ENCODE measurements at regions not wholly inside any gene's neighbourhood (a gene's known extent, or its start where the extent isn't known, plus 50 kb on each side); places are given as distances from the start of the nearest gene placed in this dataset.

GRCh38 chr5:28561522-28561921 lies 1523.1 kb upstream of the CDH9 start:
- no peaks in the 10 kb centered on the region for H3K36me3 ChIP-seq (ENCODE audit: control insufficient read depth in 3 of 3, insufficient read depth in 3 of 3, low read length in 3 of 3)
- H3K27ac ChIP-seq (ENCODE audit: low read depth, low read length), result no peak overlapping the region
- H3K9ac ChIP-seq (ENCODE audit: low read depth in 1 of 3, low read length in 3 of 3), result no peak overlapping the region
- H3K4me1 ChIP-seq (ENCODE audit: control insufficient read depth in 3 of 3, insufficient read depth in 3 of 3, low read length in 3 of 3), result no peaks in the 10 kb centered on the region
- peaks cover 0 to 2% (median 0%) of the 10 kb centered on the region in 3 donors for H3K9me3 ChIP-seq (ENCODE audit: control insufficient read depth in 3 of 3, low read length in 3 of 3)
- H3K4me3 ChIP-seq (ENCODE audit: low read length in 3 of 3), result no peak overlapping the region
- H3K27me3 ChIP-seq (ENCODE audit: control insufficient read depth in 3 of 3, insufficient read depth in 3 of 3, low read length in 3 of 3), result no peaks in the 10 kb centered on the region

- Histone ChIP-seq H3K9ac (ENCODE audit: low read depth in 1 of 3, low read length in 3 of 3) (no peak overlapping the region), H3K4me1 (ENCODE audit: control insufficient read depth in 3 of 3, insufficient read depth in 3 of 3, low read length in 3 of 3) (no peaks in the 10 kb centered on the region), H3K36me3 (ENCODE audit: control insufficient read depth in 3 of 3, insufficient read depth in 3 of 3, low read length in 3 of 3) (no peaks in the 10 kb centered on the region), H3K27ac (ENCODE audit: low read depth, low read length) (no peak overlapping the region), H3K4me3 (ENCODE audit: low read length in 3 of 3) (no peak overlapping the region), H3K27me3 (ENCODE audit: control insufficient read depth in 3 of 3, insufficient read depth in 3 of 3, low read length in 3 of 3) (no peaks in the 10 kb centered on the region), H3K9me3 (ENCODE audit: control insufficient read depth in 3 of 3, low read length in 3 of 3) (no peaks in the 10 kb centered on the region)
Measured at GRCh38 chr5:28558196-28558595, 1519.8 kb upstream of the CDH9 start.

- H3K27me3 ChIP-seq (ENCODE audit: control insufficient read depth in 3 of 3, insufficient read depth in 3 of 3, low read length in 3 of 3), result no peaks in the 10 kb centered on the region
- no peak overlapping the region for H3K27ac ChIP-seq (ENCODE audit: low read depth, low read length)
- no peaks in the 10 kb centered on the region for H3K9me3 ChIP-seq (ENCODE audit: control insufficient read depth in 3 of 3, low read length in 3 of 3)
- H3K4me3 ChIP-seq (ENCODE audit: low read length in 3 of 3), result no peak overlapping the region
- H3K4me1 ChIP-seq (ENCODE audit: control insufficient read depth in 3 of 3, insufficient read depth in 3 of 3, low read length in 3 of 3), result no peaks in the 10 kb centered on the region
- no peak overlapping the region for H3K9ac ChIP-seq (ENCODE audit: low read depth in 1 of 3, low read length in 3 of 3)
- H3K36me3 ChIP-seq (ENCODE audit: control insufficient read depth in 3 of 3, insufficient read depth in 3 of 3, low read length in 3 of 3), result no peaks in the 10 kb centered on the region
Measured at GRCh38 chr5:28557114-28557513, 1518.7 kb upstream of the CDH9 start.

- Histone ChIP-seq H3K27me3 (ENCODE audit: control insufficient read depth in 3 of 3, insufficient read depth in 3 of 3, low read length in 3 of 3) (no peaks in the 10 kb centered on the region), H3K4me1 (ENCODE audit: control insufficient read depth in 3 of 3, insufficient read depth in 3 of 3, low read length in 3 of 3) (no peaks in the 10 kb centered on the region), H3K36me3 (ENCODE audit: control insufficient read depth in 3 of 3, insufficient read depth in 3 of 3, low read length in 3 of 3) (no peaks in the 10 kb centered on the region), H3K27ac (ENCODE audit: low read depth, low read length) (no peak overlapping the region), H3K9ac (ENCODE audit: low read depth in 1 of 3, low read length in 3 of 3) (no peak overlapping the region), H3K4me3 (ENCODE audit: low read length in 3 of 3) (no peak overlapping the region), H3K9me3 (ENCODE audit: control insufficient read depth in 3 of 3, low read length in 3 of 3) (no peaks in the 10 kb centered on the region)
Measured at GRCh38 chr5:28549588-28549987, 1511.2 kb upstream of the CDH9 start.

- Histone ChIP-seq H3K4me3 (ENCODE audit: low read length in 3 of 3) (no peak overlapping the region), H3K9me3 (ENCODE audit: control insufficient read depth in 3 of 3, low read length in 3 of 3) (no peaks in the 10 kb centered on the region), H3K9ac (ENCODE audit: low read depth in 1 of 3, low read length in 3 of 3) (no peak overlapping the region), H3K4me1 (ENCODE audit: control insufficient read depth in 3 of 3, insufficient read depth in 3 of 3, low read length in 3 of 3) (no peaks in the 10 kb centered on the region), H3K27ac (ENCODE audit: low read depth, low read length) (no peak overlapping the region), H3K36me3 (ENCODE audit: control insufficient read depth in 3 of 3, insufficient read depth in 3 of 3, low read length in 3 of 3) (no peaks in the 10 kb centered on the region), H3K27me3 (ENCODE audit: control insufficient read depth in 3 of 3, insufficient read depth in 3 of 3, low read length in 3 of 3) (no peaks in the 10 kb centered on the region)
Measured at GRCh38 chr5:28548856-28549255, 1510.5 kb upstream of the CDH9 start.

- H3K36me3 ChIP-seq (ENCODE audit: control insufficient read depth in 3 of 3, insufficient read depth in 3 of 3, low read length in 3 of 3), result no peaks in the 10 kb centered on the region
- H3K4me1 ChIP-seq (ENCODE audit: control insufficient read depth in 3 of 3, insufficient read depth in 3 of 3, low read length in 3 of 3), result no peaks in the 10 kb centered on the region
- H3K27ac ChIP-seq (ENCODE audit: low read depth, low read length), result no peak overlapping the region
- no peak overlapping the region for H3K4me3 ChIP-seq (ENCODE audit: low read length in 3 of 3)
- no peaks in the 10 kb centered on the region for H3K27me3 ChIP-seq (ENCODE audit: control insufficient read depth in 3 of 3, insufficient read depth in 3 of 3, low read length in 3 of 3)
- no peaks in the 10 kb centered on the region for H3K9me3 ChIP-seq (ENCODE audit: control insufficient read depth in 3 of 3, low read length in 3 of 3)
- H3K9ac ChIP-seq (ENCODE audit: low read depth in 1 of 3, low read length in 3 of 3), result no peak overlapping the region
Measured at GRCh38 chr5:28544501-28544900, 1506.1 kb upstream of the CDH9 start.

GRCh38 chr5:28543473-28544098 lies 1505.2 kb upstream of the CDH9 start:
- no peaks in the 10 kb centered on the region for H3K27me3 ChIP-seq (ENCODE audit: control insufficient read depth in 3 of 3, insufficient read depth in 3 of 3, low read length in 3 of 3)
- H3K4me1 ChIP-seq (ENCODE audit: control insufficient read depth in 3 of 3, insufficient read depth in 3 of 3, low read length in 3 of 3), result no peaks in the 10 kb centered on the region
- H3K4me3 ChIP-seq (ENCODE audit: low read length in 3 of 3), result no peak overlapping the region
- no peak overlapping the region for H3K27ac ChIP-seq (ENCODE audit: low read depth, low read length)
- H3K9ac ChIP-seq (ENCODE audit: low read depth in 1 of 3, low read length in 3 of 3), result no peak overlapping the region
- H3K36me3 ChIP-seq (ENCODE audit: control insufficient read depth in 3 of 3, insufficient read depth in 3 of 3, low read length in 3 of 3), result no peaks in the 10 kb centered on the region
- no peaks in the 10 kb centered on the region for H3K9me3 ChIP-seq (ENCODE audit: control insufficient read depth in 3 of 3, low read length in 3 of 3)

DNA sequence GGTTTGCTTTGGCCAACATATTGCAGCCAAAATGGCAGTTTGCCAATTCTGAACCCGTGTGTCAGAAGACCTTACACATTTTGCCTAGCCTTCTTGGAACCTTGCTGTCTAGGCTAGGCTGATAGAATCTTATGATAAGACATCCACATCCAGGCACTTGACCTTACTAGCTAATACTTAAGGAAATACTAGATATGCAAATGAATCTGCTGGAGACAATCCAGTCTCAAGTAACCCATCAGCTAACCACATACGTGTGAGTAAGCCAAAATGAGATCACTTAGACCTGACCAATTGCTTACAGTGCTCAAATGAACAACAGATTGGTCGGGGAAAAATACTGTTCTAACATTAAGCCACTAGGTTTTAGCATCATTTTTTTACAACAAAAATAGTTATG lies 1504.6 kb upstream of the CDH9 start:
- H3K9ac ChIP-seq (ENCODE audit: low read depth in 1 of 3, low read length in 3 of 3), result no peak overlapping the region
- no peaks in the 10 kb centered on the region for H3K36me3 ChIP-seq (ENCODE audit: control insufficient read depth in 3 of 3, insufficient read depth in 3 of 3, low read length in 3 of 3)
- no peaks in the 10 kb centered on the region for H3K9me3 ChIP-seq (ENCODE audit: control insufficient read depth in 3 of 3, low read length in 3 of 3)
- H3K4me1 ChIP-seq (ENCODE audit: control insufficient read depth in 3 of 3, insufficient read depth in 3 of 3, low read length in 3 of 3), result no peaks in the 10 kb centered on the region
- H3K27ac ChIP-seq (ENCODE audit: low read depth, low read length), result no peak overlapping the region
- no peaks in the 10 kb centered on the region for H3K27me3 ChIP-seq (ENCODE audit: control insufficient read depth in 3 of 3, insufficient read depth in 3 of 3, low read length in 3 of 3)
- H3K4me3 ChIP-seq (ENCODE audit: low read length in 3 of 3), result no peak overlapping the region

GRCh38 chr5:28523888-28524635 lies 1485.7 kb upstream of the CDH9 start:
- no peaks in the 10 kb centered on the region for H3K27me3 ChIP-seq (ENCODE audit: control insufficient read depth in 3 of 3, insufficient read depth in 3 of 3, low read length in 3 of 3)
- H3K9me3 ChIP-seq (ENCODE audit: control insufficient read depth in 3 of 3, low read length in 3 of 3), result no peaks in the 10 kb centered on the region
- no peak overlapping the region for H3K9ac ChIP-seq (ENCODE audit: low read depth in 1 of 3, low read length in 3 of 3)
- H3K4me1 ChIP-seq (ENCODE audit: control insufficient read depth in 3 of 3, insufficient read depth in 3 of 3, low read length in 3 of 3), result no peaks in the 10 kb centered on the region
- no peak overlapping the region for H3K4me3 ChIP-seq (ENCODE audit: low read length in 3 of 3)
- no peak overlapping the region for H3K27ac ChIP-seq (ENCODE audit: low read depth, low read length)
- H3K36me3 ChIP-seq (ENCODE audit: control insufficient read depth in 3 of 3, insufficient read depth in 3 of 3, low read length in 3 of 3), result no peaks in the 10 kb centered on the region

GRCh38 chr5:28523416-28523815 lies 1485.0 kb upstream of the CDH9 start:
- Histone ChIP-seq H3K4me3 (ENCODE audit: low read length in 3 of 3) (no peak overlapping the region), H3K9ac (ENCODE audit: low read depth in 1 of 3, low read length in 3 of 3) (no peak overlapping the region), H3K27ac (ENCODE audit: low read depth, low read length) (no peak overlapping the region), H3K4me1 (ENCODE audit: control insufficient read depth in 3 of 3, insufficient read depth in 3 of 3, low read length in 3 of 3) (no peaks in the 10 kb centered on the region), H3K27me3 (ENCODE audit: control insufficient read depth in 3 of 3, insufficient read depth in 3 of 3, low read length in 3 of 3) (no peaks in the 10 kb centered on the region), H3K9me3 (ENCODE audit: control insufficient read depth in 3 of 3, low read length in 3 of 3) (no peaks in the 10 kb centered on the region), H3K36me3 (ENCODE audit: control insufficient read depth in 3 of 3, insufficient read depth in 3 of 3, low read length in 3 of 3) (no peaks in the 10 kb centered on the region)

Data from skeletal muscle tissue (tissue), 3 donors.